Kidney epithelial cell (primary cell): ENCODE measurements at regions not wholly inside any gene's neighbourhood (a gene's known extent, or its start where the extent isn't known, plus 50 kb on each side); places are given as distances from the start of the nearest gene placed in this dataset.

ENCODE experiments used
- DNase-seq: peaks from one replicate; pipeline ENCODE4 v3.0.0-alpha.2; 2010; ENCODE audit warnings: low read depth
- H3K27me3 ChIP-seq: 2 replicates; pipeline ENCODE4 v1.6.0; 2011; ENCODE audit warnings: low read length; ENCODE audit not compliant: control insufficient read depth, insufficient read depth
- H3K36me3 ChIP-seq: 2 replicates; pipeline ENCODE4 v1.5.1; 2011; ENCODE audit warnings: low read length; ENCODE audit not compliant: control insufficient read depth, insufficient read depth
- H3K4me3 ChIP-seq: 2 replicates; pipeline ENCODE4 v1.5.1; 2011; ENCODE audit warnings: low read depth, mild to moderate bottlenecking, control low read depth, low read length
- CTCF ChIP-seq: IDR thresholded peaks from 2 replicates; pipeline ENCODE4 v1.5.1; 2011; ENCODE audit warnings: mild to moderate bottlenecking, moderate library complexity, low read length, control low read depth, inconsistent platforms; ENCODE audit not compliant: insufficient read depth, poor library complexity, severe bottlenecking

GRCh38 chr14:43360239-43360638 lies 1146.8 kb downstream of the FSCB start:
- TF ChIP-seq CTCF: no peak

DNA sequence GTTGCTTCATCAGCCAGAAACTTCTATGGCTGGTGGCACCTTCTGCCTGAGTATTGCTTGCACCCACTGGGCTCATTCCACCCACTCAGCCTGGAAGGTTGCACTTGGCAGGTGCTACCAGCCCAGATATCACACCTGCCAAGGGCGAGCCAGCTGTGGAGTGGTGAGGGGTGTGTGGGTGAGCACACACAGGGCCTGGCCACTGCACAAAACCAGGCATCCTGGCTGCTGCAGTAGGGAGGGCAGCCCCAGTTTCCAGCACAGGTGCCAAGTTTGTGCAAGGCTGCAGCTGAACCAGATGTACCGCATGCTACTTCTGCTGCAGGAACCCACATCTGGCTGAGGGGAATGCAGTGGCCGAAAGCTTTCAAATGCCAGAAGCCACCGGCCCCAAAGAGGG lies 1147.8 kb downstream of the FSCB start:
- Histone ChIP-seq H3K4me3 (no peak overlapping the region), H3K27me3 (no peaks in the 10 kb centered on the region), H3K36me3 (no peaks in the 10 kb centered on the region)
- DNase-seq: no peak
- TF ChIP-seq CTCF: no peak

More at GRCh38 chr14:43360239-43360638, 1146.8 kb downstream of the FSCB start:
- H3K27me3 ChIP-seq: no peaks in the 10 kb centered on the region
- DNase-seq: no peak
- H3K36me3 ChIP-seq: no peaks in the 10 kb centered on the region
- no peak overlapping the region for H3K4me3 ChIP-seq

DNA sequence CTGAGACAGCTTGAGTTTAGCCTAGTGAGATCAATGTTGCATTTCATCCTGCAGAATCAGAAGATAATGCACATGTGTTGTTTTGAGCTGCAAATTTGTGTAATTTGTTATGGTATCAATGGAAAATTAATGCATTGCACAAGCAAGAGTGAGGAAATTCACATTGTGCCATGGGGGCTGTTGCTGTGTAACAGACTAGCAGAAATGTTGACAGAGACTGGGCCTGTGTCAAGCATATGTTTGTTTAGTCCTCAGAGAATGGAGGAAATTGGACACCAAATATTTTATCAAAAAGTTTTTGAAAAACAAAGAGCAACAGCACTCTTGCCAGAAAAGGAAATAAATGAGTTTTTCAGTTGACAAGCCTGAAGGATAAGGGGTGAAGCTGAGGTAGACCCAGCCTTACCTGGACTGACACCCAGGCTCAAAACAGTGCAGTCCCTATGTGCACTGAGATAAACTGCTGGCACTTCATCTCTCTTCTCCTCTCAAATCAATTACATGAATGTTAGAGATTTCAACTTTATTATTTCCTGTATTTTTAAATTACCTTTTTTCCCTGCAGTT lies 1150.0 kb downstream of the FSCB start:
- no peak overlapping the region for H3K4me3 ChIP-seq
- H3K27me3 ChIP-seq: no peaks in the 10 kb centered on the region
- no peaks in the 10 kb centered on the region for H3K36me3 ChIP-seq
- TF ChIP-seq CTCF: no peak
- no peak for DNase-seq

GRCh38 chr14:43356382-43356781 lies 1150.7 kb downstream of the FSCB start:
- no peak for TF ChIP-seq CTCF
- no peak for DNase-seq
- H3K36me3 ChIP-seq: no peaks in the 10 kb centered on the region
- H3K27me3 ChIP-seq: no peaks in the 10 kb centered on the region
- H3K4me3 ChIP-seq: no peak overlapping the region

DNA sequence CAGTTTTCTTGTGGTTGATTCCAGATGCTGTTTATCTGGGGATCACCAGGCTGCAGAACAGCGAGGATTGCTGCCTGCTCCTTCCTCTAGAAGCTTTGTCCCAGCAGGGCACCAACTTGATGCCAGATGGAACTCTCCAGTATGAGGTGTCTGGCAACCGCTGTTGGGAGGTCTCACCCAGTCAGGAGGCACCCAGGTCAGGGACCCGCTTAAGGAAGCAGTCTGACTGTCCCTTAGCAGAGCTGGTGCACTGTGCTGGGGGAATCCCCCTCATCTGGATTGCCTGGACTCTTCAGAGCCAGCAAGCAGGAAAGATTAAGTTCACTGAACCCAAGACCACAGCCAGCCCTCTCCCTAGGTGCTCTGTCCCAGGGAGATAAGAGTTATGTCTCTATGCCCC lies 1165.2 kb downstream of the FSCB start:
- H3K27me3 ChIP-seq: no peaks in the 10 kb centered on the region
- no peak overlapping the region for H3K4me3 ChIP-seq
- DNase-seq: no peak
- no peak for TF ChIP-seq CTCF
- no peaks in the 10 kb centered on the region for H3K36me3 ChIP-seq

DNA sequence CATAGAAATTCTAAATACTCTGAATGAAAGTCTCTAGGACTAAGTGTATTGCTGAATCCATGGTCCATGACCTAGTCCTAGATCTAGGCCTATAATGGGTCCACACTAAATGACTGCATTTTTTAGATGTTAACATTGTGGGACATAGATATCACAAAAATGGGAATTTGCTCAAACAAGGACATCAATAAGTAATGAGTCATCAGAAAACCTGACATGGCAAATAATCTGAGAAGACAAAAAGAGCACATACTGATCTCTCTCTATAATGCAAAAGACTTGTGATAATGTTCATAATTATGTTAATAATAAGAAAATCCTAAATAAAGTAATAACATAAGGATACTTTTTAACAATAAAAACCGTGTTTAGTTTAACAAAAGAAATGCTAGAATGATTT lies 1168.4 kb downstream of the FSCB start:
- Histone ChIP-seq H3K27me3 (no peaks in the 10 kb centered on the region), H3K36me3 (no peaks in the 10 kb centered on the region), H3K4me3 (no peak overlapping the region)
- no peak for DNase-seq
- TF ChIP-seq CTCF: no peak
